Activated CD8-positive, alpha-beta memory T cell treated with anti-CD3 and anti-CD28 coated beads for 48 hours (primary cell): ENCODE measurements at regions not wholly inside any gene's neighbourhood (a gene's known extent, or its start where the extent isn't known, plus 50 kb on each side); places are given as distances from the start of the nearest gene placed in this dataset.
"Not testable (repeated sequence)": the region's sequence is repeated elsewhere in the genome, so short reads cannot be mapped to it uniquely, and the experiment has no call there.

ENCODE experiments used
- DNase-seq, 3 experiments: peaks; one replicate each; pipeline ENCODE4 v3.0.0-alpha.2; 2020; ENCODE audit warnings: low read depth in 2 of 3, low spot score in 2 of 3

GRCh38 chr12:97790281-97790680, 327.7 kb downstream of the RMST start:
- DNase-seq = no peak

- no peak for DNase-seq
Measured at GRCh38 chr12:97797473-97797872, 334.9 kb downstream of the RMST start.

GRCh38 chr12:97800561-97800960, 338.0 kb downstream of the RMST start:
- no peak for DNase-seq

- no peak for DNase-seq
Measured at GRCh38 chr12:97801471-97802059, 339.0 kb downstream of the RMST start.

- DNase-seq = no peak
Measured at GRCh38 chr12:97805146-97805545, 342.5 kb downstream of the RMST start.

- DNase-seq = no peak
Measured at GRCh38 chr12:97813301-97813700, 350.7 kb downstream of the RMST start.

GRCh38 chr12:97821806-97822205, 359.2 kb downstream of the RMST start:
- no peak for DNase-seq

- DNase-seq = no peak
Measured at GRCh38 chr12:97835541-97835940, 372.9 kb downstream of the RMST start.

- DNase-seq = no peak
Measured at GRCh38 chr12:97837401-97837800, 374.8 kb downstream of the RMST start.

GRCh38 chr12:97848051-97848450, 385.4 kb downstream of the RMST start:
- no peak for DNase-seq

GRCh38 chr12:97854477-97854876, 391.9 kb downstream of the RMST start:
- no peak for DNase-seq

GRCh38 chr12:97862072-97862471, 399.5 kb downstream of the RMST start:
- DNase-seq = no peak

GRCh38 chr12:97875064-97875463, 412.5 kb downstream of the RMST start:
- DNase-seq = no peak

- no peak for DNase-seq
Measured at GRCh38 chr12:97876780-97877179, 414.2 kb downstream of the RMST start.

GRCh38 chr12:97877404-97877803, 414.8 kb downstream of the RMST start:
- DNase-seq = no peak

GRCh38 chr12:97886511-97887176, 424.0 kb downstream of the RMST start:
- DNase-seq = no peak

- DNase-seq = not testable (repeated sequence)
Measured at GRCh38 chr12:97897881-97898280, 435.3 kb downstream of the RMST start.

- no peak for DNase-seq
Measured at GRCh38 chr12:97899529-97899928, 436.9 kb downstream of the RMST start.

- no peak for DNase-seq
Measured at GRCh38 chr12:97899956-97900355, 437.4 kb downstream of the RMST start.

- DNase-seq = no peak
Measured at GRCh38 chr12:97903356-97903755, 440.8 kb downstream of the RMST start.

- no peak for DNase-seq
Measured at GRCh38 chr12:97907504-97907903, 444.9 kb downstream of the RMST start.

GRCh38 chr12:97910559-97910958, 448.0 kb downstream of the RMST start:
- DNase-seq = no peak

GRCh38 chr12:97912943-97913342, 450.3 kb downstream of the RMST start:
- DNase-seq = no peak
